ENCODE measurements at regions not wholly inside any gene's neighbourhood (a gene's known extent, or its start where the extent isn't known, plus 50 kb on each side); places are given as distances from the start of the nearest gene placed in this dataset.

DNA sequence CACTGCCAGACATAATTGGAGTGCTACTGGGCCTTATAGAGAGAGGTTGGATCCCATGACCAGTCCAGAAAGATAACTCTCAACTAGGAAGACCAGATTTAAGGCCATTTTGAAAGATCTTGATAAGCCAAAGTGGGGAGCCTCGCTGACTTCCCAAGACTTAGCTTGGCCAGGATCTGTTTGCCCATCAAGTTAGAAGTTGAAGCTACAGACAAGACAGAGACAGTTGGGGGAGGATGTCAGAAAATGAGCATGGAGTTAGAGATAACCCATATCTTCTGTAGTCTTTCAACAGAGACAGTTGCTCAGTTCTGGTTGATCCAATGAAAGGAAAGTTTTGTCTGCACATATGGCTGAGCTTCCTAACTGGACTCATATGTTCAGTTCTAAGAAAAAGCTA, 267.4 kb downstream of the HS3ST3A1 start:
- DNase-seq, result no peak
- H4K20me1 ChIP-seq (ENCODE audit: insufficient read depth), result no peaks in the 10 kb centered on the region
- H3K36me3 ChIP-seq (ENCODE audit: low read depth), result no peaks in the 10 kb centered on the region
- in situ Hi-C loops (cut with MboI), result loop anchor here (10.0 to 25.0 kb wide), 4 partner anchors 253 to 1603 kb away; partner anchors contain the start of gene COX10
- H3K9ac ChIP-seq, result no peak overlapping the region
- no peak overlapping the region for H2AFZ ChIP-seq
- H3K27me3 ChIP-seq (replicated peaks; ENCODE audit: insufficient read depth), result no peaks in the 10 kb centered on the region
- H3K9me2 ChIP-seq (ENCODE audit: insufficient read depth), result no peaks in the 10 kb centered on the region
- TF ChIP-seq EZH2 (IDR thresholded peaks at IDR 0.05; ENCODE audit: insufficient read depth, poor library complexity, severe bottlenecking) (no peak), EZH2phosphoT487 (IDR thresholded peaks at IDR 0.05; ENCODE audit: insufficient read depth, low read depth) (no peak)
- H3K4me2 ChIP-seq (ENCODE audit: unreplicated experiment), result no peak overlapping the region
- no peaks in the 10 kb centered on the region for H3K9me3 ChIP-seq (ENCODE audit: low read depth)
- no peak overlapping the region for H3K4me3 ChIP-seq
- H3F3A ChIP-seq (ENCODE audit: insufficient read depth), result peaks cover 9% of the 10 kb centered on the region; the same call in 1 of the 2 replicates
- no peaks in the 10 kb centered on the region for H3K79me2 ChIP-seq (ENCODE audit: insufficient read depth)
- H3K4me1 ChIP-seq (ENCODE audit: insufficient read depth), result peaks cover 23% of the 10 kb centered on the region
- WGBS, 2 experiments (ENCODE audit: low coverage in 1 of 2, low lambda C conversion rate in 2 of 2, missing lambda C conversion rate in 2 of 2), result 97 to 100% methylated on average over 1 of the region's 1 CpG
- no peak overlapping the region for H3K27ac ChIP-seq

DNA sequence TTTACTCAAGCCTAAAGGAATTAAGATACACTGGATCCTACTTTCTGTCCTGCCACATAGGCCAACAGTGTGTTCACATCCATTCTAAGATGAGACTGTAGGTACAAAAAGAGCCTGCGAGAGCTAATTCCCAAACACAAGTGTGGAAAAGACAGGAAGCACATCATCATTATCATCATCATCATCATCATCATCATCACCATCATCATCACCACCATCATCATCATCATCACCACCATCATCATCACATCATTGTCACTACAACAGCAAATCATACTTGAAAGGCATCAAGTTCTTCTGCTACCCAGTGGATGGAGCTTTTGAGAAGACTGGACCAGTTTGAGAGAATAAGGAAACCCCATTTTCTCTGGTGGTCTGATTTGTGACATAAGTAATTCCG, 268.1 kb downstream of the HS3ST3A1 start:
- Histone ChIP-seq H2AFZ (no peak overlapping the region), H3K27me3 (replicated peaks; ENCODE audit: insufficient read depth) (no peaks in the 10 kb centered on the region), H3K9me3 (ENCODE audit: low read depth) (no peaks in the 10 kb centered on the region), H3K79me2 (ENCODE audit: insufficient read depth) (no peaks in the 10 kb centered on the region), H3K36me3 (ENCODE audit: low read depth) (no peaks in the 10 kb centered on the region), H3K4me2 (ENCODE audit: unreplicated experiment) (no peak overlapping the region), H3F3A (ENCODE audit: insufficient read depth) (peaks cover 9% of the 10 kb centered on the region; the same call in 1 of the 2 replicates), H3K4me1 (ENCODE audit: insufficient read depth) (peaks cover 20% of the 10 kb centered on the region), H3K9ac (no peak overlapping the region), H3K27ac (no peak overlapping the region), H3K4me3 (no peak overlapping the region), H4K20me1 (ENCODE audit: insufficient read depth) (no peaks in the 10 kb centered on the region), H3K9me2 (ENCODE audit: insufficient read depth) (no peaks in the 10 kb centered on the region)
- WGBS, 2 experiments (ENCODE audit: low coverage in 1 of 2, low lambda C conversion rate in 2 of 2, missing lambda C conversion rate in 2 of 2), result 92 to 98% methylated on average over 2 of the region's 2 CpGs
- in situ Hi-C loops (cut with MboI), result loop anchor here (10.0 to 25.0 kb wide), 4 partner anchors 254 to 1604 kb away; partner anchors contain the start of gene COX10
- TF ChIP-seq EZH2 (IDR thresholded peaks at IDR 0.05; ENCODE audit: insufficient read depth, poor library complexity, severe bottlenecking) (no peak), EZH2phosphoT487 (IDR thresholded peaks at IDR 0.05; ENCODE audit: insufficient read depth, low read depth) (no peak)
- no peak for DNase-seq

DNA sequence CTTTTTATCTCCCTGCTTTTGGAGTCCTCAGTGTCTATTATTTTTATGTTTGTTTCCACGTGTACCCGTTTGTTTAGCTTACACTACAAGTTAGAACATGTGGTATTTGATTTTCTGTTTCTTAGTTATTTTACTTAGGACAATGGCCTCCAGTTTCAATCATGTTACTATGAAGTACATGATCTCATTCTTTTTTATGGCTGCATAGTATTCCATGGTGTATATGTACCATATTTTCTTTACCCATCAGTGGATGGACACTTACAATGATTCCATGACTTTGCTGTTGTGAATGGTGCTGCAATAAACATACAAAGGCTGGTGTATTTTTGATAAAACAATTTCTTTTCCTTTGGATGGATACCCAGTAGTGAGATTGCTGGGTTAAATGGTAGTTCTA, 269.5 kb downstream of the HS3ST3A1 start:
- Histone ChIP-seq H3F3A (ENCODE audit: insufficient read depth) (peaks cover under 1% of the 10 kb centered on the region; the same call in 1 of the 2 replicates), H3K79me2 (ENCODE audit: insufficient read depth) (no peaks in the 10 kb centered on the region), H3K27ac (no peak overlapping the region), H3K9me3 (ENCODE audit: low read depth) (no peaks in the 10 kb centered on the region), H3K4me1 (ENCODE audit: insufficient read depth) (peaks cover 9% of the 10 kb centered on the region; the same call in 1 of the 2 replicates), H3K27me3 (replicated peaks; ENCODE audit: insufficient read depth) (no peaks in the 10 kb centered on the region), H3K9ac (no peak overlapping the region), H4K20me1 (ENCODE audit: insufficient read depth) (no peaks in the 10 kb centered on the region), H3K36me3 (ENCODE audit: low read depth) (no peaks in the 10 kb centered on the region), H3K9me2 (ENCODE audit: insufficient read depth) (no peaks in the 10 kb centered on the region), H3K4me3 (no peak overlapping the region), H2AFZ (no peak overlapping the region), H3K4me2 (ENCODE audit: unreplicated experiment) (no peak overlapping the region)
- no peak for DNase-seq
- in situ Hi-C loops (cut with MboI), result loop anchor here (10.0 to 25.0 kb wide), 4 partner anchors 255 to 1605 kb away; partner anchors contain the start of gene COX10
- TF ChIP-seq EZH2phosphoT487 (IDR thresholded peaks at IDR 0.05; ENCODE audit: insufficient read depth, low read depth) (no peak), EZH2 (IDR thresholded peaks at IDR 0.05; ENCODE audit: insufficient read depth, poor library complexity, severe bottlenecking) (no peak)
- 96 to 100% methylated on average over 2 of the region's 2 CpGs for WGBS, 2 experiments (ENCODE audit: low coverage in 1 of 2, low lambda C conversion rate in 2 of 2, missing lambda C conversion rate in 2 of 2)

DNA sequence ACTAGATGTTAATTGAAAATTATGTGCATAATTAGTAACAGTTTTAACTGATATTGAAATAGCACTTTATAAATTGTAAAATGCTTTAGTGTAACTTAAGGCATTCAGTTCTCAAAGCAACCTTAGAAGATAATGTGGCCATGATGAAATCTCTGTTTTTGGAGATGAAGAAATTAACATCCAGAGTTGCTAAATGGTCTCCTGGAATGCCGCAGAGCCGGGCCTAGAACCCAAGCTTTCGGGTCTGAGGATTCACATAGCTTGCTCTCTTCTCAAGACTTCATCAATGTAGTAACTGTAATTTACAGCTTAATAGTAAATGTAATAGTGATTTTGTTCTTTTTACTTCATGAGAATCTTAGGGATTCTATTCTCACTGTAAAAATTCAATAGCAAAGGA, 272.3 kb downstream of the HS3ST3A1 start:
- Histone ChIP-seq H3K9me3 (ENCODE audit: low read depth) (no peaks in the 10 kb centered on the region), H3K27me3 (replicated peaks; ENCODE audit: insufficient read depth) (no peaks in the 10 kb centered on the region), H3K4me2 (ENCODE audit: unreplicated experiment) (no peak overlapping the region), H3K36me3 (ENCODE audit: low read depth) (no peaks in the 10 kb centered on the region), H3K27ac (no peak overlapping the region), H3K9ac (no peak overlapping the region), H3K79me2 (ENCODE audit: insufficient read depth) (no peaks in the 10 kb centered on the region), H4K20me1 (ENCODE audit: insufficient read depth) (no peaks in the 10 kb centered on the region), H3K9me2 (ENCODE audit: insufficient read depth) (no peaks in the 10 kb centered on the region), H2AFZ (no peak overlapping the region), H3K4me1 (ENCODE audit: insufficient read depth) (no peaks in the 10 kb centered on the region), H3K4me3 (no peak overlapping the region), H3F3A (ENCODE audit: insufficient read depth) (no peaks in the 10 kb centered on the region)
- TF ChIP-seq EZH2phosphoT487 (IDR thresholded peaks at IDR 0.05; ENCODE audit: insufficient read depth, low read depth) (no peak), EZH2 (IDR thresholded peaks at IDR 0.05; ENCODE audit: insufficient read depth, poor library complexity, severe bottlenecking) (no peak)
- in situ Hi-C loops (cut with MboI), result loop anchor here (25.0 kb wide), 3 partner anchors 258 to 1608 kb away; partner anchors contain the start of gene COX10
- 85 to 86% methylated on average over 3 of the region's 3 CpGs for WGBS, 2 experiments (ENCODE audit: low coverage in 1 of 2, low lambda C conversion rate in 2 of 2, missing lambda C conversion rate in 2 of 2)
- no peak for DNase-seq

DNA sequence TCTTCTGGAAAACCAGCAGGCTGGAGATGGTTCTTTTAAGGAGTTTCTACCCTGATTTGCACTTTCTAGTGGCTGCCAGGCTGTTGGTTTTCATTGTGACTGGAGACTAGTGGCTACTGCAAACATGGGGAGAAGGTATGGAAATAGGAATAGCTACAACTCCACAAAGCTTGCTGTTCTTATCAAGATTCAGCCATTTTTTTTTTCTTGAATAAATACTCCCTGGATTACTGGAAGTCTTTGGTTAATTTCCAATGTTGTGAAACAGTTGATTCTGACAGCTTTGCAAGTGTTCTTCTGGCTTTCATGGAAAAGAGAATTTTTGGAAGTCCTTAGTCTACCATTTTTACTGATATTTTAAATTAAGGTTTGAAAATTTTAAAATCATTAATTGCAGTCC, 277.7 kb downstream of the HS3ST3A1 start:
- in situ Hi-C loops (cut with MboI), result no loop called here
- H2AFZ ChIP-seq, result no peak overlapping the region
- DNase-seq, result no peak

More for the DNA sequence above, 277.7 kb downstream of the HS3ST3A1 start:
- no peaks in the 10 kb centered on the region for H3K27me3 ChIP-seq (replicated peaks; ENCODE audit: insufficient read depth)
- no peaks in the 10 kb centered on the region for H3K9me2 ChIP-seq (ENCODE audit: insufficient read depth)
- no peaks in the 10 kb centered on the region for H3K79me2 ChIP-seq (ENCODE audit: insufficient read depth)
- no peaks in the 10 kb centered on the region for H3K36me3 ChIP-seq (ENCODE audit: low read depth)
- TF ChIP-seq EZH2phosphoT487 (IDR thresholded peaks at IDR 0.05; ENCODE audit: insufficient read depth, low read depth), result no peak
- TF ChIP-seq EZH2 (IDR thresholded peaks at IDR 0.05; ENCODE audit: insufficient read depth, poor library complexity, severe bottlenecking), result no peak
- no peak overlapping the region for H3K9ac ChIP-seq
- no peaks in the 10 kb centered on the region for H3K9me3 ChIP-seq (ENCODE audit: low read depth)
- H3K4me3 ChIP-seq, result no peak overlapping the region
- no peak overlapping the region for H3K27ac ChIP-seq
- H3K4me2 ChIP-seq (ENCODE audit: unreplicated experiment), result no peak overlapping the region
- no peaks in the 10 kb centered on the region for H3K4me1 ChIP-seq (ENCODE audit: insufficient read depth)
- H3F3A ChIP-seq (ENCODE audit: insufficient read depth), result no peaks in the 10 kb centered on the region
- H4K20me1 ChIP-seq (ENCODE audit: insufficient read depth), result no peaks in the 10 kb centered on the region

Measured in GM23248 (cell line).